NCI-H446 treated with DMSO at 0.1 percent for 48 hours (cell line): ENCODE measurements at regions not wholly inside any gene's neighbourhood (a gene's known extent, or its start where the extent isn't known, plus 50 kb on each side); places are given as distances from the start of the nearest gene placed in this dataset.

ENCODE experiments used
- DNase-seq: peaks from one replicate; lab custom pipeline; 2025; lab: John Stamatoyannopoulos, UW

GRCh38 chr1:199109160-199109559, 470.3 kb downstream of the PTPRC start:
- DNase-seq = no peak

- DNase-seq = no peak
Observed at GRCh38 chr1:199112365-199112764, 473.5 kb downstream of the PTPRC start.

- DNase-seq = peak; percentile 52
Observed at GRCh38 chr1:199113265-199113869, 474.5 kb downstream of the PTPRC start.

- DNase-seq = no peak
Observed at GRCh38 chr1:199116488-199116887, 477.6 kb downstream of the PTPRC start.

GRCh38 chr1:199121047-199121446, 482.2 kb downstream of the PTPRC start:
- DNase-seq = no peak

- no peak for DNase-seq
Observed at GRCh38 chr1:199122085-199122484, 483.2 kb downstream of the PTPRC start.

- DNase-seq = no peak
Observed at GRCh38 chr1:199122532-199123311, 483.9 kb downstream of the PTPRC start.

GRCh38 chr1:199123615-199124014, 484.8 kb downstream of the PTPRC start:
- no peak for DNase-seq

GRCh38 chr1:199124351-199124750, 485.5 kb downstream of the PTPRC start:
- no peak for DNase-seq

- DNase-seq = no peak
Observed at GRCh38 chr1:199129247-199129646, 490.4 kb downstream of the PTPRC start.

GRCh38 chr1:199132006-199132405, 493.2 kb downstream of the PTPRC start:
- DNase-seq = no peak

- DNase-seq = peak; percentile 12
Observed at GRCh38 chr1:199135901-199136300, 497.1 kb downstream of the PTPRC start.

GRCh38 chr1:199138061-199138460, 499.2 kb downstream of the PTPRC start:
- no peak for DNase-seq

- no peak for DNase-seq
Observed at GRCh38 chr1:199149591-199149990, 510.8 kb downstream of the PTPRC start.

- DNase-seq = no peak
Observed at GRCh38 chr1:199150756-199151155, 511.9 kb downstream of the PTPRC start.

- DNase-seq = no peak
Observed at GRCh38 chr1:199151634-199152425, 513.0 kb downstream of the PTPRC start.

- no peak for DNase-seq
Observed at GRCh38 chr1:199152676-199153075, 513.8 kb downstream of the PTPRC start.

GRCh38 chr1:199155166-199156019, 516.6 kb downstream of the PTPRC start:
- DNase-seq = no peak

- DNase-seq = peak; percentile 63
Observed at GRCh38 chr1:199157494-199157893, 518.7 kb downstream of the PTPRC start.

- DNase-seq = no peak
Observed at GRCh38 chr1:199160521-199161318, 521.9 kb downstream of the PTPRC start.

- DNase-seq = no peak
Observed at GRCh38 chr1:199161319-199161680, 522.5 kb downstream of the PTPRC start.
